CD4-positive, alpha-beta T cell treated with Interleukin-6 for 4 hours (primary cell): ENCODE measurements at regions not wholly inside any gene's neighbourhood (a gene's known extent, or its start where the extent isn't known, plus 50 kb on each side); places are given as distances from the start of the nearest gene placed in this dataset.

Experiments
- DNase-seq: peaks from one replicate; pipeline ENCODE4 v3.0.0-alpha.2; 2020; ENCODE audit warnings: mixed read lengths

GRCh38 chr20:24097506-24098245 lies 109.1 kb upstream of the GGTLC1 start:
- DNase-seq: no peak

GRCh38 chr20:24096864-24097450 lies 108.4 kb upstream of the GGTLC1 start:
- no peak for DNase-seq

GRCh38 chr20:24096264-24096663 lies 107.7 kb upstream of the GGTLC1 start:
- no peak for DNase-seq

GRCh38 chr20:24095756-24096155 lies 107.2 kb upstream of the GGTLC1 start:
- no peak for DNase-seq

GRCh38 chr20:24095303-24095702 lies 106.7 kb upstream of the GGTLC1 start:
- DNase-seq: no peak

GRCh38 chr20:24089576-24089975 lies 101.0 kb upstream of the GGTLC1 start:
- no peak for DNase-seq

- no peak for DNase-seq
These were observed 97.5 kb upstream of the GGTLC1 start for GRCh38 chr20:24086121-24086520.

GRCh38 chr20:24084281-24084680 lies 95.7 kb upstream of the GGTLC1 start:
- no peak for DNase-seq

GRCh38 chr20:24081077-24081476 lies 92.5 kb upstream of the GGTLC1 start:
- DNase-seq: no peak

- no peak for DNase-seq
These were observed 91.3 kb upstream of the GGTLC1 start for GRCh38 chr20:24079661-24080412.

- DNase-seq: no peak
These were observed 88.6 kb upstream of the GGTLC1 start for GRCh38 chr20:24077145-24077544.

GRCh38 chr20:24070679-24071078 lies 82.1 kb upstream of the GGTLC1 start:
- no peak for DNase-seq

GRCh38 chr20:24066076-24066700 lies 77.6 kb upstream of the GGTLC1 start:
- DNase-seq: peak; percentile 60

- no peak for DNase-seq
These were observed 76.3 kb upstream of the GGTLC1 start for GRCh38 chr20:24064915-24065314.

GRCh38 chr20:24064092-24064491 lies 75.5 kb upstream of the GGTLC1 start:
- no peak for DNase-seq

- DNase-seq: no peak
These were observed 74.5 kb upstream of the GGTLC1 start for GRCh38 chr20:24063100-24063499.

- DNase-seq: no peak
These were observed 72.4 kb upstream of the GGTLC1 start for GRCh38 chr20:24060851-24061590.

- no peak for DNase-seq
These were observed 70.6 kb upstream of the GGTLC1 start for GRCh38 chr20:24059174-24059573.

GRCh38 chr20:24056491-24056890 lies 67.9 kb upstream of the GGTLC1 start:
- no peak for DNase-seq

GRCh38 chr20:24052599-24053275 lies 64.2 kb upstream of the GGTLC1 start:
- DNase-seq: no peak

GRCh38 chr20:24051160-24051559 lies 62.6 kb upstream of the GGTLC1 start:
- peak; percentile 16 for DNase-seq

GRCh38 chr20:24050119-24050518 lies 61.5 kb upstream of the GGTLC1 start:
- no peak for DNase-seq
